ENCODE measurements at regions not wholly inside any gene's neighbourhood (a gene's known extent, or its start where the extent isn't known, plus 50 kb on each side); places are given as distances from the start of the nearest gene placed in this dataset.

DNA sequence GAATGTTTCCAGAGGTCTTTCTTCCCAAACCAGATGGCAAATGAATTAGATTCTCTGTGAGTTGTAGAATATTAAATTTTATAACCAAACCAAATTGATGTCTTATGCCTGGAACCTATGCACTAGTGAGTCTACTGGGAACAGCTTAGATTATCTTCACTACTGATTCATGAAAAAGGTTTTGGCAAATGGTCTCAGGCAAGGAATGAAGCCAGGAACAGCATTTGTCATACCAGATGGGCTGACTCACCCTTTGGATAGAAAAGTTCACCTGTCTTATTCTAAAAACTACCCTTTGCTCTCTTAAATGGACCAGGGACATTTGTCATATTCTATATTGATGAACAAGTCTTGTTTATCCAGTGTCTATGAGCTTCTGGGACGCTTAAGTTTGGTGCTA, 135.4 kb upstream of the ECI2 start:
- TF ChIP-seq EZH2 (IDR thresholded peaks at IDR 0.05) (no peak), POLR2AphosphoS5 (IDR thresholded peaks at IDR 0.05; ENCODE audit: borderline replicate concordance, low read depth, low read length) (no peak), FOXP2 (optimal IDR thresholded peaks at IDR 0.05; ENCODE audit: control extremely low read depth, extremely low read length, insufficient read depth) (no peak)

Data from SK-N-MC (cell line).